Endodermal cell (in vitro differentiated cells): ENCODE measurements at regions not wholly inside any gene's neighbourhood (a gene's known extent, or its start where the extent isn't known, plus 50 kb on each side); places are given as distances from the start of the nearest gene placed in this dataset.

Experiments
- DNase-seq: peaks from one replicate; pipeline ENCODE4 v3.0.0-alpha.2; 2017
- H3K27ac ChIP-seq: 2 replicates; pipeline ENCODE4 v1.5.1; 2013; ENCODE audit warnings: mild to moderate bottlenecking, low read depth, low read length, moderate library complexity
- H3K27me3 ChIP-seq: 2 replicates; pipeline ENCODE4 v1.6.1; 2013; ENCODE audit warnings: mild to moderate bottlenecking, low read length, moderate library complexity; ENCODE audit not compliant: insufficient read depth, control insufficient read depth, poor library complexity, severe bottlenecking
- H3K36me3 ChIP-seq: 2 replicates; pipeline ENCODE4 v1.7.0; 2013; ENCODE audit warnings: mild to moderate bottlenecking, low read length, moderate library complexity; ENCODE audit not compliant: control insufficient read depth, insufficient read depth
- H3K4me1 ChIP-seq: one replicate; pipeline ENCODE4 v1.7.0; 2013; ENCODE audit warnings: low read length; ENCODE audit not compliant: control insufficient read depth, insufficient read depth
- H3K4me3 ChIP-seq: 2 replicates; pipeline ENCODE4 v1.5.1; 2013; ENCODE audit warnings: mild to moderate bottlenecking, low read length, moderate library complexity
- H3K9ac ChIP-seq: 2 replicates; pipeline ENCODE4 v1.6.1; 2013; ENCODE audit warnings: mild to moderate bottlenecking, low read length, moderate library complexity; ENCODE audit not compliant: poor library complexity, severe bottlenecking; ENCODE audit errors: extremely low read depth
- H3K9me3 ChIP-seq: 2 replicates; pipeline ENCODE4 v1.6.1; 2013; ENCODE audit warnings: mild to moderate bottlenecking, low read length, moderate library complexity; ENCODE audit not compliant: control insufficient read depth
- H3K27ac Mint-ChIP-seq: 2 replicates; pipeline ENCODE4 v1.8.0; 2020; ENCODE audit warnings: mixed read lengths
- H3K27me3 Mint-ChIP-seq: 2 replicates; pipeline ENCODE4 v1.8.0; 2021; ENCODE audit warnings: mild to moderate bottlenecking, mixed read lengths; ENCODE audit not compliant: insufficient read depth
- H3K36me3 Mint-ChIP-seq: 2 replicates; pipeline ENCODE4 v1.8.0; 2020; ENCODE audit warnings: low read depth, mixed read lengths
- H3K4me1 Mint-ChIP-seq: 2 replicates; pipeline ENCODE4 v1.8.0; 2020; ENCODE audit warnings: mixed read lengths
- H3K4me3 Mint-ChIP-seq: 2 replicates; pipeline ENCODE4 v1.8.0; 2020; ENCODE audit warnings: mild to moderate bottlenecking, moderate library complexity, mixed read lengths
- H3K9me3 Mint-ChIP-seq: 2 replicates; pipeline ENCODE4 v1.8.0; 2020; ENCODE audit warnings: mild to moderate bottlenecking, mixed read lengths
- WGBS, 2 experiments: methylation state at CpG; one replicate each; pipeline versions ENCODE4 v1.1.5 to v1.1.7; 2013; ENCODE audit warnings: missing lambda C conversion rate in 2 of 2, mixed read lengths in 1 of 2; ENCODE audit not compliant: insufficient coverage in 1 of 2, insufficient read length in 1 of 2; 5-methylcytosine and 5-hydroxymethylcytosine counted together
- TF ChIP-seq, protein P1 (sequence below): fragments of 200-600 bp; sonication (generic); conservative IDR thresholded peaks from 2 replicates; pipeline ENCODE4 v1.5.0; 2021; ENCODE audit warnings: antibody characterized with exemption, mild to moderate bottlenecking

DNA sequence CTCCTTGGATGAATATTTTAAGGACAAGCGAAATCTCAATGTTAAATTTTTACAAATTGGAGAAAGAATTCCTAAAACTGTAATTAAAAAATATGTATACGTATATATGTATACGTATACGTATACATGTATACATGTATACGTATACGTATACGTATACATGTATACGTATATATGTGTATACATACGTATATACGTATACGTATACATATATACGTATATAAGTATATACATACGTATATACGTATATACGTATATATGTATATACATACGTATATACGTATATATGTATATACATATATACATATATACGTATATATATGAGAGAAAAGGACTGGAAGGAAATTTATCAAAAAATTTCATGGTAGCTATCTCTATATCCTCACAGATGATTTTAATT lies 110.2 kb upstream of the ACKR3 start:
- Mint-ChIP-seq H3K9me3 (peaks cover 20% of the 10 kb centered on the region), H3K27me3 (no peaks in the 10 kb centered on the region), H3K27ac (no peak overlapping the region), H3K4me3 (no peak overlapping the region), H3K36me3 (peaks cover 46% of the 10 kb centered on the region), H3K4me1 (no peaks in the 10 kb centered on the region)
- H3K27me3 ChIP-seq, result no peaks in the 10 kb centered on the region
- 93 to 100% methylated on average over 1 to 2 of the region's 18 CpGs for WGBS, 2 experiments
- H3K9me3 ChIP-seq, result peaks cover 25% of the 10 kb centered on the region
- no peak overlapping the region for H3K4me3 ChIP-seq
- no peak overlapping the region for H3K27ac ChIP-seq
- H3K36me3 ChIP-seq, result peaks cover 24% of the 10 kb centered on the region
- H3K9ac ChIP-seq, result no peak overlapping the region
- no peak for DNase-seq
- no peaks in the 10 kb centered on the region for H3K4me1 ChIP-seq
- TF ChIP-seq, protein P1, sequence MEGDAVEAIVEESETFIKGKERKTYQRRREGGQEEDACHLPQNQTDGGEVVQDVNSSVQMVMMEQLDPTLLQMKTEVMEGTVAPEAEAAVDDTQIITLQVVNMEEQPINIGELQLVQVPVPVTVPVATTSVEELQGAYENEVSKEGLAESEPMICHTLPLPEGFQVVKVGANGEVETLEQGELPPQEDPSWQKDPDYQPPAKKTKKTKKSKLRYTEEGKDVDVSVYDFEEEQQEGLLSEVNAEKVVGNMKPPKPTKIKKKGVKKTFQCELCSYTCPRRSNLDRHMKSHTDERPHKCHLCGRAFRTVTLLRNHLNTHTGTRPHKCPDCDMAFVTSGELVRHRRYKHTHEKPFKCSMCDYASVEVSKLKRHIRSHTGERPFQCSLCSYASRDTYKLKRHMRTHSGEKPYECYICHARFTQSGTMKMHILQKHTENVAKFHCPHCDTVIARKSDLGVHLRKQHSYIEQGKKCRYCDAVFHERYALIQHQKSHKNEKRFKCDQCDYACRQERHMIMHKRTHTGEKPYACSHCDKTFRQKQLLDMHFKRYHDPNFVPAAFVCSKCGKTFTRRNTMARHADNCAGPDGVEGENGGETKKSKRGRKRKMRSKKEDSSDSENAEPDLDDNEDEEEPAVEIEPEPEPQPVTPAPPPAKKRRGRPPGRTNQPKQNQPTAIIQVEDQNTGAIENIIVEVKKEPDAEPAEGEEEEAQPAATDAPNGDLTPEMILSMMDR, result no peak

DNA sequence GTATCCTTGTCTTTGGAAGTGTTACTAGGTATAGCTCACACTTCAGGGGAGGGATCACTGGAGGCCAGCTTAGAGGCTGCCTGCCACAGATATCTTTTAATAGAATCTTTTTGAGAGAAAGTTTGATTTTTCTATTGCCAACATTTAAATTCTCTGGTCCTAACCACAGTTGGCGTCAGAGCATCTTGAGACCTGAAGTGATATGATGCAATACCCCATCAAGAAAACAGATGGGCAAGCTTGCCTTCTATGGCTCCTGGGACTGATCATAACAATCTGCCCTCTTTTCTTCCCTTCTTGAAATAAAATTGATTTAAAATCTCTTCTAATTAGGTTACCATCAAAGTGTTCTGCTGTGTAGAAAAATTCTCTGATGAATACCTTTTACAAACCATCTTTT lies 105.5 kb upstream of the ACKR3 start:
- H3K27me3 Mint-ChIP-seq, result no peaks in the 10 kb centered on the region
- H3K36me3 ChIP-seq, result peaks cover 37% of the 10 kb centered on the region
- H3K9me3 ChIP-seq, result peaks cover 29% of the 10 kb centered on the region
- no peak overlapping the region for H3K4me3 Mint-ChIP-seq
- peaks cover 62% of the 10 kb centered on the region for H3K36me3 Mint-ChIP-seq
- H3K27ac Mint-ChIP-seq, result no peak overlapping the region
- no peak overlapping the region for H3K9ac ChIP-seq
- TF ChIP-seq, protein P1, result no peak
- peaks cover 41% of the 10 kb centered on the region for H3K9me3 Mint-ChIP-seq
- DNase-seq, result no peak
- H3K4me3 ChIP-seq, result no peak overlapping the region
- H3K27ac ChIP-seq, result no peak overlapping the region
- WGBS, 2 experiments, result 89% methylated on average over 1 of the region's 1 CpG; no CpG with 5 or more reads in 1 of the 2 experiments
- no peaks in the 10 kb centered on the region for H3K4me1 Mint-ChIP-seq
- H3K27me3 ChIP-seq, result no peaks in the 10 kb centered on the region
- H3K4me1 ChIP-seq, result no peaks in the 10 kb centered on the region

DNA sequence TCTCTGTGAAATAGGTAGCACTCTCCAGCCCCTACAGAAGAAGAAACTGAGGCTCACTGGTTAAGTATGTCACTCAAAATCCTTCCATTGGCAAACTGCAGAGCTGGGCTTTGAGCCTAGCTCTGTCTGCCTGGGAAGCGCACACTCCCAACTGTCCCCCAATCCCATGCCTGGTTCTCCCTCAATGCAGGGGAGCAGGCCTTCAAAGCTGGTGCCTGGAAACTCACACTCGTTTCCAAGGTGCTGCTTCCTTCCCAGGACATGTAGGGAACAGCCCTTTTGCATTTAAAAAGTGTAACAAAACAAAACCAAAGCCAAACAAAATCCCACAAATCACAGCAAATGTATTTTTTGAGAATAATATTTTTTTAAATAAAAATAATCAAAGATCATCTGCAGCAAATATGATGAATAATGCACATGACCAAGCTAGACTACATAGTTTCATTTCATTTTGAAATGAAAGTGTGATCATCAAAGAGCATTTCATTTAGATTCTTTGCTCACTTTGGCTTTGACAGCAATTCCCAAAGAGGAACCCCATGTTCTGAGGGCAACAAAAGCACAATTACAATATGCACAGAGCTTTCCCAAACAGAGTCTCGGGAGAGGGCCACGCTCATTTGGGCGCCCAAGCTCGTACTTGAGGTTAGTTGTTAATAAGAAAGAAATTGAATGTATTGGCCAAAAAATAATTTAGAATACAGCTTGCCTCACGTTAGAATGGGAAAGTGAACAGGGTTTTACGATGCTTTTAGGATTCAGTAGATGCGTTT lies 96.7 kb upstream of the ACKR3 start:
- Mint-ChIP-seq H3K4me1 (no peaks in the 10 kb centered on the region), H3K9me3 (no peaks in the 10 kb centered on the region), H3K27me3 (no peaks in the 10 kb centered on the region), H3K27ac (no peak overlapping the region), H3K4me3 (no peak overlapping the region), H3K36me3 (peaks cover 11% of the 10 kb centered on the region)
- TF ChIP-seq, protein P1, result no peak
- peaks cover 5% of the 10 kb centered on the region for H3K9me3 ChIP-seq
- no peak overlapping the region for H3K27ac ChIP-seq
- H3K36me3 ChIP-seq, result no peaks in the 10 kb centered on the region
- H3K4me3 ChIP-seq, result no peak overlapping the region
- H3K27me3 ChIP-seq, result no peaks in the 10 kb centered on the region
- WGBS, 2 experiments, result 84 to 86% methylated on average over 8 to 9 of the region's 9 CpGs
- H3K9ac ChIP-seq, result no peak overlapping the region
- H3K4me1 ChIP-seq, result no peaks in the 10 kb centered on the region
- DNase-seq, result no peak
